ENCODE measurements at regions not wholly inside any gene's neighbourhood (a gene's known extent, or its start where the extent isn't known, plus 50 kb on each side); places are given as distances from the start of the nearest gene placed in this dataset.
A peak's percentile ranks its signal among the peaks of the same experiment; 100 is the strongest.

DNA sequence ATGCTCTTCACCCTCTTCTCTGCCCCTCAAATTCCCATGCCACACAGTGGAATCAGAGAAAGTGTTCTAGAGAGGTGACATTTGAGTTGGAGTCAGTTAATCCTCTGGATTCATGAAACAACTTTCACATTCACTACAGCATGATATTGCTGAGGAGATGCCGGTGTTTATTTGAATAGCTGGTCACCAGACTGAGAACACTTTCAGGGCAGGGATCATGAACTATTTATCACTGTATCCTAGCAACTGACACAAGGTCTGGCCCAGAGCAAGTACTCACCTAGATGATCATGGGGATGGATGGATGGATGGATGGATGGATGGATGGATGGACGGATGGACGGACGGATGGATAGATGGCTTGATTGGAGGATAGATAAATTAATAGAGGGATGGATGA is 116.7 kb upstream of the ZMIZ1 start:
- H2BK12ac ChIP-seq (ENCODE audit: low read length): no peak overlapping the region
- no peak overlapping the region for H4K91ac ChIP-seq (ENCODE audit: low read depth, low read length, poor library complexity)
- no peak overlapping the region for H2AFZ ChIP-seq (ENCODE audit: low read length)
- WGBS, 2 donors (ENCODE audit: extremely low coverage in 2 of 2, insufficient read length in 2 of 2, insufficient replicate concordance in 1 of 2): 100% methylated on average over 3 of the region's 4 CpGs; no CpG with 5 or more reads in 1 of the 2 donors
- H3K18ac ChIP-seq (ENCODE audit: low read length): no peak overlapping the region
- H3K9ac ChIP-seq (ENCODE audit: low read depth, low read length, poor library complexity): no peak overlapping the region
- no peaks in the 10 kb centered on the region for H3K79me1 ChIP-seq (ENCODE audit: low read depth, low read length)
- no peak overlapping the region for H2BK120ac ChIP-seq (ENCODE audit: low read depth, low read length)
- no peak for DNase-seq (ENCODE audit: low spot score)
- H3K36me3 ChIP-seq (replicated peaks in 1 of 2; ENCODE audit: control insufficient read depth in 2 of 2, insufficient read depth in 2 of 2, low read length in 2 of 2): no peaks in the 10 kb centered on the region
- H3K23ac ChIP-seq (ENCODE audit: low read depth, low read length, poor library complexity): peak overlapping the region; percentile 21
- peaks cover 0 to 3% (median 0%) of the 10 kb centered on the region in 3 experiments for H3K27me3 ChIP-seq (ENCODE audit: control insufficient read depth in 3 of 3, insufficient read depth in 3 of 3, low read depth in 1 of 3, low read length in 3 of 3)
- H3K14ac ChIP-seq (ENCODE audit: low read length): no peak overlapping the region
- no peak overlapping the region for H3K4me3 ChIP-seq (ENCODE audit: low read length in 2 of 2)
- H2AK5ac ChIP-seq (ENCODE audit: low read depth, low read length): peak overlapping the region; percentile 27
- H3K27ac ChIP-seq (replicated peaks; ENCODE audit: low read length): no peak overlapping the region
- no peak overlapping the region for H3K4ac ChIP-seq (ENCODE audit: low read length)
- H2BK5ac ChIP-seq (ENCODE audit: low read length): no peak overlapping the region
- peaks cover 0 to 3% of the 10 kb centered on the region in 2 donors for H3K9me3 ChIP-seq (replicated peaks in 1 of 2; ENCODE audit: control insufficient read depth in 2 of 2, insufficient read depth in 1 of 2, low read depth in 1 of 2, low read length in 2 of 2)
- no peak overlapping the region for H2BK15ac ChIP-seq (ENCODE audit: low read length)
- H4K8ac ChIP-seq (ENCODE audit: low read depth, low read length): no peak overlapping the region
- no peak overlapping the region for H3K4me2 ChIP-seq (ENCODE audit: insufficient read depth, low read length, poor library complexity, severe bottlenecking)
- peaks cover 0 to 2% of the 10 kb centered on the region in 2 donors for H3K4me1 ChIP-seq (ENCODE audit: control insufficient read depth in 2 of 2, insufficient read depth in 1 of 2, low read depth in 1 of 2, low read length in 2 of 2)

- no peak overlapping the region for H2AFZ ChIP-seq (ENCODE audit: low read length)
- H3K4me2 ChIP-seq (ENCODE audit: insufficient read depth, low read length, poor library complexity, severe bottlenecking): no peak overlapping the region
- H3K79me1 ChIP-seq (ENCODE audit: low read depth, low read length): no peaks in the 10 kb centered on the region
- H3K4me1 ChIP-seq (ENCODE audit: control insufficient read depth in 2 of 2, insufficient read depth in 1 of 2, low read depth in 1 of 2, low read length in 2 of 2): peaks cover 0 to 2% of the 10 kb centered on the region in 2 donors
- no peak overlapping the region for H2BK120ac ChIP-seq (ENCODE audit: low read depth, low read length)
- H3K27ac ChIP-seq (replicated peaks; ENCODE audit: low read length): no peak overlapping the region
- H3K36me3 ChIP-seq (replicated peaks in 1 of 2; ENCODE audit: control insufficient read depth in 2 of 2, insufficient read depth in 2 of 2, low read length in 2 of 2): no peaks in the 10 kb centered on the region
- WGBS, 2 donors (ENCODE audit: extremely low coverage in 2 of 2, insufficient read length in 2 of 2, insufficient replicate concordance in 1 of 2): no CpG with 5 or more reads among the region's 6 CpGs
- no peak overlapping the region for H3K4me3 ChIP-seq (ENCODE audit: low read length in 2 of 2)
- no peak overlapping the region for H3K23ac ChIP-seq (ENCODE audit: low read depth, low read length, poor library complexity)
- no peak overlapping the region for H4K8ac ChIP-seq (ENCODE audit: low read depth, low read length)
- no peak overlapping the region for H2BK12ac ChIP-seq (ENCODE audit: low read length)
- no peak overlapping the region for H3K4ac ChIP-seq (ENCODE audit: low read length)
- DNase-seq (ENCODE audit: low spot score): no peak
- peaks cover 0 to 3% (median 0%) of the 10 kb centered on the region in 3 experiments for H3K27me3 ChIP-seq (ENCODE audit: control insufficient read depth in 3 of 3, insufficient read depth in 3 of 3, low read depth in 1 of 3, low read length in 3 of 3)
- H3K14ac ChIP-seq (ENCODE audit: low read length): no peak overlapping the region
- no peak overlapping the region for H2BK15ac ChIP-seq (ENCODE audit: low read length)
- peak overlapping the region; percentile 23 for H3K18ac ChIP-seq (ENCODE audit: low read length)
- no peak overlapping the region for H3K9ac ChIP-seq (ENCODE audit: low read depth, low read length, poor library complexity)
- H3K9me3 ChIP-seq (replicated peaks in 1 of 2; ENCODE audit: control insufficient read depth in 2 of 2, insufficient read depth in 1 of 2, low read depth in 1 of 2, low read length in 2 of 2): peaks cover 0 to 1% of the 10 kb centered on the region in 2 donors
- H4K91ac ChIP-seq (ENCODE audit: low read depth, low read length, poor library complexity): no peak overlapping the region
- no peak overlapping the region for H2AK5ac ChIP-seq (ENCODE audit: low read depth, low read length)
- H2BK5ac ChIP-seq (ENCODE audit: low read length): no peak overlapping the region
Observed at GRCh38 chr10:78952686-78953085, 116.1 kb upstream of the ZMIZ1 start.

DNA sequence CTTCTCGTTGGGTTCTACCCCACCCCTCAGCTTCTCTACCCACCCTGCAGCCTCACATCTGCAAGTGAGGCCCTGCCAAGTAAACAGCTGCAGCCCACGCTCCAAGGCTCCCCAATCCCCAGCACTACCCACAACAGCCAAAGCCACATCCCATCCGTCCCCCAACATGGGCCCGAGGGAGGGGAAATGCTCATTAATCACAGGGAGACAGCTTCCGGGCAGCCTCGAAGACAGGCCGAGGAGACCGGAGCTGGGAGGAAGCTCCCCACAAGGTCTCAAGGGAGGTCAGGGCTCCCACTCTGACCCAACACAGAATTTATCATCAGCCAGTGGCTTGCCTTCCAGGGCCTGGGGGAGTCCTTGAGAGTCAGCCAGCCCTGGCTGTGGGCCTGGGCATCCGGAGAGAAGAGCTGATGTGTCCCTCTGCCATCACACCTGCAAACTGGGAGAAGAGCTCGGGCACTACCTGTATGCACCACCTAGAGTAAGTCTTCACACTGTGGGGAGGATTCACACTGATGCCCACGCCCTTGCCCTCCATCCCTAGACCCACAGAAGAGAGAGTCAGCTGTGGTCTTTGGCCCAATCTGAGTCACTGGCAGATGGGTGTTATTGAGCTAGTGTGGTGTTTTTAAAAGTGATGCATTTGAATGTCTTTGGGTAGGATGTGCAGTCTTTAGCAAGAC is 115.5 kb upstream of the ZMIZ1 start:
- Histone ChIP-seq H2AFZ (ENCODE audit: low read length) (no peak overlapping the region), H2BK5ac (ENCODE audit: low read length) (no peak overlapping the region), H2BK120ac (ENCODE audit: low read depth, low read length) (no peak overlapping the region), H2BK15ac (ENCODE audit: low read length) (peak overlapping the region; percentile 71), H3K18ac (ENCODE audit: low read length) (no peak overlapping the region), H3K9ac (ENCODE audit: low read depth, low read length, poor library complexity) (no peak overlapping the region), H3K4me1 (ENCODE audit: control insufficient read depth in 2 of 2, insufficient read depth in 1 of 2, low read depth in 1 of 2, low read length in 2 of 2) (peaks cover 0 to 2% of the 10 kb centered on the region in 2 donors), H3K27me3 (ENCODE audit: control insufficient read depth in 3 of 3, insufficient read depth in 3 of 3, low read depth in 1 of 3, low read length in 3 of 3) (peaks cover 0 to 3% (median 0%) of the 10 kb centered on the region in 3 experiments), H3K4me3 (ENCODE audit: low read length in 2 of 2) (no peak overlapping the region), H4K91ac (ENCODE audit: low read depth, low read length, poor library complexity) (no peak overlapping the region), H3K4me2 (ENCODE audit: insufficient read depth, low read length, poor library complexity, severe bottlenecking) (no peak overlapping the region), H2BK12ac (ENCODE audit: low read length) (peak overlapping the region; percentile 32), H3K36me3 (replicated peaks in 1 of 2; ENCODE audit: control insufficient read depth in 2 of 2, insufficient read depth in 2 of 2, low read length in 2 of 2) (no peaks in the 10 kb centered on the region), H3K14ac (ENCODE audit: low read length) (no peak overlapping the region), H4K8ac (ENCODE audit: low read depth, low read length) (no peak overlapping the region), H3K27ac (replicated peaks; ENCODE audit: low read length) (no peak overlapping the region), H3K23ac (ENCODE audit: low read depth, low read length, poor library complexity) (no peak overlapping the region), H3K4ac (ENCODE audit: low read length) (no peak overlapping the region), H3K79me1 (ENCODE audit: low read depth, low read length) (no peaks in the 10 kb centered on the region), H2AK5ac (ENCODE audit: low read depth, low read length) (no peak overlapping the region), H3K9me3 (replicated peaks in 1 of 2; ENCODE audit: control insufficient read depth in 2 of 2, insufficient read depth in 1 of 2, low read depth in 1 of 2, low read length in 2 of 2) (no peaks in the 10 kb centered on the region)
- no CpG with 5 or more reads among the region's 11 CpGs for WGBS, 2 donors (ENCODE audit: extremely low coverage in 2 of 2, insufficient read length in 2 of 2, insufficient replicate concordance in 1 of 2)
- no peak for DNase-seq (ENCODE audit: low spot score)

DNA sequence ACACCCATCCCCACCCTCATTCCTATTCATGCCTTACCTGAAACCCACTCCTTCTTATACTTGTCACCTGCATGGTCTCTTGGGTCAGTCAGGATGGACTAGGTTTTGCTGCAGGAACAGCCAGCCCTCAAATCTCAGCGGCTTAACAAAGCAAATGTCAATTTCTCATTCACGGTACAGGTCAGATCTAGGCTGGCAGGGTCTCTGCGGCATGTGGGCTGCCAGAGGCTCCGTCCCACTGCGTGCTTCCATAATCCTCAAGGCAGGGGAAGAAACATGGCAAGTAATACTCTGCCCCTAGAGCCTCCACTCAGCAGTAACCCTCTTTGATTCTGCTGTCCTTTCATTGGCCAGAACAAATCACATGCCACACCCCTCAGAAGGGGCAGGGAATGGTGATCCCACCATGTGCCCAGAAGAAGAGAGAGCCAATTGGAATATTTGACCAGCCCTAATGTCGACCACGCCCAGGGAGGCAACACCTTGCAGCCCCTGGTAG is 114.9 kb upstream of the ZMIZ1 start:
- Histone ChIP-seq H2BK5ac (ENCODE audit: low read length) (no peak overlapping the region), H3K27ac (replicated peaks; ENCODE audit: low read length) (no peak overlapping the region), H3K18ac (ENCODE audit: low read length) (no peak overlapping the region), H3K4me2 (ENCODE audit: insufficient read depth, low read length, poor library complexity, severe bottlenecking) (no peak overlapping the region), H3K23ac (ENCODE audit: low read depth, low read length, poor library complexity) (no peak overlapping the region), H3K9ac (ENCODE audit: low read depth, low read length, poor library complexity) (no peak overlapping the region), H3K79me1 (ENCODE audit: low read depth, low read length) (no peaks in the 10 kb centered on the region), H3K4me1 (ENCODE audit: control insufficient read depth in 2 of 2, insufficient read depth in 1 of 2, low read depth in 1 of 2, low read length in 2 of 2) (no peaks in the 10 kb centered on the region), H3K14ac (ENCODE audit: low read length) (no peak overlapping the region), H3K36me3 (replicated peaks in 1 of 2; ENCODE audit: control insufficient read depth in 2 of 2, insufficient read depth in 2 of 2, low read length in 2 of 2) (no peaks in the 10 kb centered on the region), H3K4ac (ENCODE audit: low read length) (no peak overlapping the region), H3K4me3 (ENCODE audit: low read length in 2 of 2) (no peak overlapping the region), H3K27me3 (ENCODE audit: control insufficient read depth in 3 of 3, insufficient read depth in 3 of 3, low read depth in 1 of 3, low read length in 3 of 3) (peaks cover 0 to 3% (median 0%) of the 10 kb centered on the region in 3 experiments), H2AK5ac (ENCODE audit: low read depth, low read length) (no peak overlapping the region), H4K91ac (ENCODE audit: low read depth, low read length, poor library complexity) (no peak overlapping the region), H3K9me3 (replicated peaks in 1 of 2; ENCODE audit: control insufficient read depth in 2 of 2, insufficient read depth in 1 of 2, low read depth in 1 of 2, low read length in 2 of 2) (no peaks in the 10 kb centered on the region), H4K8ac (ENCODE audit: low read depth, low read length) (no peak overlapping the region), H2BK12ac (ENCODE audit: low read length) (no peak overlapping the region), H2AFZ (ENCODE audit: low read length) (no peak overlapping the region), H2BK15ac (ENCODE audit: low read length) (no peak overlapping the region), H2BK120ac (ENCODE audit: low read depth, low read length) (no peak overlapping the region)
- WGBS, 2 donors (ENCODE audit: extremely low coverage in 2 of 2, insufficient read length in 2 of 2, insufficient replicate concordance in 1 of 2): no CpG with 5 or more reads among the region's 7 CpGs
- no peak for DNase-seq (ENCODE audit: low spot score)

All from neuronal stem cell (in vitro differentiated cells).